ENCODE measurements at regions not wholly inside any gene's neighbourhood (a gene's known extent, or its start where the extent isn't known, plus 50 kb on each side); places are given as distances from the start of the nearest gene placed in this dataset.

DNA sequence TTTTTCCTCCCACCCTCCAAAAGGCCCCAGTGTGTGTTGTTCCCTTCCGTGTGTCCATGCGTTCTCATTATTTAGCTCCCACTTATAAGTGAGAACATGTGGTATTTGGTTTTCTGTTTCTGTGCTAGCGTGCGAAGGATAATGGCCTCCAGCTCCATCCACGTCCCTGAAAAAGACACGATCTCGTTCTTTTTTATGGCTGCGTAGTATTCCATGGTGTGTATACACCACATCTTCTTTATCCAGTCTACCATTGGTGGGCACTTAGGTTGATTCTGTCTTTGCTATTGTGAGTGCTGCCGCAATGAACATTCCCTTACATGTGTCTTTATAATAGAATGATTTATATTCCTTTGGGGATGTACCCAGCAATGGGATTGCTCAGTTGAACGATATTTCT, 177.8 kb downstream of the ETS2 start:
- TF ChIP-seq, protein P1, sequence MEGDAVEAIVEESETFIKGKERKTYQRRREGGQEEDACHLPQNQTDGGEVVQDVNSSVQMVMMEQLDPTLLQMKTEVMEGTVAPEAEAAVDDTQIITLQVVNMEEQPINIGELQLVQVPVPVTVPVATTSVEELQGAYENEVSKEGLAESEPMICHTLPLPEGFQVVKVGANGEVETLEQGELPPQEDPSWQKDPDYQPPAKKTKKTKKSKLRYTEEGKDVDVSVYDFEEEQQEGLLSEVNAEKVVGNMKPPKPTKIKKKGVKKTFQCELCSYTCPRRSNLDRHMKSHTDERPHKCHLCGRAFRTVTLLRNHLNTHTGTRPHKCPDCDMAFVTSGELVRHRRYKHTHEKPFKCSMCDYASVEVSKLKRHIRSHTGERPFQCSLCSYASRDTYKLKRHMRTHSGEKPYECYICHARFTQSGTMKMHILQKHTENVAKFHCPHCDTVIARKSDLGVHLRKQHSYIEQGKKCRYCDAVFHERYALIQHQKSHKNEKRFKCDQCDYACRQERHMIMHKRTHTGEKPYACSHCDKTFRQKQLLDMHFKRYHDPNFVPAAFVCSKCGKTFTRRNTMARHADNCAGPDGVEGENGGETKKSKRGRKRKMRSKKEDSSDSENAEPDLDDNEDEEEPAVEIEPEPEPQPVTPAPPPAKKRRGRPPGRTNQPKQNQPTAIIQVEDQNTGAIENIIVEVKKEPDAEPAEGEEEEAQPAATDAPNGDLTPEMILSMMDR (IDR thresholded peaks at IDR 0.05; ENCODE audit: extremely low read depth, missing control alignments) = no peak
- no peak for DNase-seq (ENCODE audit: low spot score)

DNA sequence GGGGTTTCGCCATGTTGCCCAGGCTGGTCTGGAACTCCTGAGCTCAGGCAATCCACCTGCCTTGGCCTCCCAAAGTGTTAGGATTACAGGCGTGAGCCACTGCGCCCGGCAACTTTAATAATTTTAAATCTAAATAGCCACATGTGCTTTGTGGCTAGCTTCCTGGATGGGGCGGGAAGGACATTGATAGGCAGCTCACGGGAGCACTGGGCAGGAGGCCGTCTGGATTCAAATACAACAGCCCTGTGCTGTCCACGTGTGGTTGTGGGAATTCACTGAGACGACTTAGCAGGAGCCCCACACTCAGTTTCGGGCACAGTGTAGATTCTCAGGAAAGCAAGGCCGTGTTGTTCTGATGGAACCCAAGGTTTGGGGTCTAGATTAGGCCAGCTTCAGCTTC, 177.1 kb downstream of the ETS2 start:
- DNase-seq (ENCODE audit: low spot score) = no peak
- TF ChIP-seq, protein P1 (IDR thresholded peaks at IDR 0.05; ENCODE audit: extremely low read depth, missing control alignments) = no peak

DNA sequence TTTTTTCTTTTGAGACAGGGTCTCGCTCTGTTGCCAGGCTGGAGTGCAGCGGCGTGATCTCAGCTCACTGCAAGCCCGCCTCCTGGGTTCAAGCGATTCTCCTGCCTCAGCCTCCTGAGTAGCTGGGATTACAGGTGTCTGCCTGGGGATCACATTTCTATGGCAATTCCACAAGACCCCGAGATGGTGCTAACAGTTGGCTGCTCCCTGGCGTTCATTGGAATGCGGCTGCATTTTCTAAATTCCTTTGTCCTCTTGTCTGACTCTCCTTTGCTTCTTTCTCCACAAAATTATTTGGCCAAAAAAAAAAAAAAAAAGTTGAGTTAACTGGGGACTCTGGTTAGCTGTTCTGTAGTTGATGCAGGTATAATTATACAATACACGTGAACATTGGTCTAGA, 176.4 kb downstream of the ETS2 start:
- TF ChIP-seq, protein P1 (IDR thresholded peaks at IDR 0.05; ENCODE audit: extremely low read depth, missing control alignments) = no peak
- DNase-seq (ENCODE audit: low spot score) = no peak

DNA sequence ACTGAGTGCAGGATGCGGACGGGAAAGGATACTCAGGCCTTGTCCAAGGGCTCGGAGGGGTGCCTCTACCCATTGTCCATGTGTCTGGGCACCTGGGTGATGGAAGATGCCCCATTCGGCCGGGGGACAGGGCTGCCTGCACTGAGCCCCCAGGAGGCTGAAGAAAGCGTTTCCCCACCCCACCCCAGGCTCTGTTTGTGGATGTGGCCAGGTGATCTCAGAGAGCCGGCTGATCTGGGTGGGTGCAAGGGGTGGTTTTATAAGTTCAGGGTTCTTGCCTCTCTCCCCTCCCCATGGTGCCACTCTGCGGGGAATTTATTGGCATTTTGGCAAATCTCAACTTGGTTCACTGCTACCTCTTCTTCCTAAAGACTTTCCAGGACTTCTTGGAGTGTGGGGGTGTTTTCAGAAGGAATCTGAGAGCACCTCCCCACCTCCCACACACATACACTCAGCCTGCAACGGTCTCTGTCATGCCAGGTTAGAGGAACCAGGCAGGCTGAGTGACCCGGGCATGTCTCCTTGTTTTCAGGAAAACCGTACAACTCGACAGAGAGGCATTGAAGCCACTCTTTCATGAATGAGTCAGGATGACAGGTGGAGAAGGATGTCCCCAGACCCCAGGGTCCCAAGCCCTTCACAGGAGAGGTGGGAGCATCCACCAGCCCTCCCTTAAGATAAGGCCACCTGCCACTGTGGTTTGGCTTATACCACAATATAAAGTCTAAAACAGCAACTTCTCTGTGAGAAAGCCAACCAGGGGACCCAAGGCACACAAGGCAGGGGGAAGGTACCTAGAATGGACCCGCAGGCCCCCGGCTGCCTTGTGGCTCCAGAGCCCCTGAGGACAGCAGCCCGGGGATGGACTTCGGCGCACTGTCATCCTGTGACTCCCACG, 174.9 kb downstream of the ETS2 start:
- no peak for DNase-seq (ENCODE audit: low spot score)

DNA sequence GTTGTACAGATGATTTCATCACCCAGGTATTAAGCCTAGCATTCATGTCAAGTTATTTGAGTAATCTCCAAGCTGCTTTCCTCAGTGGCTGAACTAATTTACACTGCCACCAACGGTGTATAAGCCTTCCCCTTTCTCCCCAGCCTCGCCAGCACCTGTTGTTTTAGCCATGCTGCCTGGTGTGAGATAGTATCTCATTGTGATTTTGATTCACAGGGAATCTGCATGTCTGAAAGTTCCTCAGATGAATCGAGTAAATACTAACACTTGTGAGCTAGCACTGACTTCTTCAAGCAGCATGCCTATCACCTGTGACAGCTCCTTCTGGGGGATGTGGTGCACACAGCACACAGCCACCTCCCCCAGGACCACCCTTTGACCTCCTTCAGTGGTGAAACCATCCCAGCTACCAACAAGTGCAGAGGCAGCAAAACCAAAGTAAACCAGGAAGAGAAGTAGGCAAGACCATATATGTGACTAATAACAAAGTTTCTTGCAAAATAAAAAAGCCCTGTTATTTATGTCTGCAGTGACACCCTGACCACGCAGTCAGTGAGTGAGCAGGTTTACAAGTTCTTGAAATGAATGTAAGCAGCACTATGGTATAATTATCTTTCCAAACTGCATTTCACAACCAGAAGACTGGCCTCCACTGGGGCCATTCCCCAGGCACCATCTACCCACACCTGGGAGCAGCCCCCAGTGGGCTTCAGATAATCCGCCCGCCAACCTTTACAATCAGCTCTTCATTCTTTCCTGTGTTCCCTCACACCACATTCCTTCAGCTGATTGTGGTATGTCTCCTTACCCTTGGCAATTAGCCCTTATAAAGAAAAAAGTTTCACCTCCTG, 173.8 kb downstream of the ETS2 start:
- DNase-seq (ENCODE audit: low spot score) = no peak
- TF ChIP-seq, protein P1 (IDR thresholded peaks at IDR 0.05; ENCODE audit: extremely low read depth, missing control alignments) = no peak

More for the DNA sequence above, 174.9 kb downstream of the ETS2 start:
- TF ChIP-seq, protein P1 (IDR thresholded peaks at IDR 0.05; ENCODE audit: extremely low read depth, missing control alignments) = no peak

DNA sequence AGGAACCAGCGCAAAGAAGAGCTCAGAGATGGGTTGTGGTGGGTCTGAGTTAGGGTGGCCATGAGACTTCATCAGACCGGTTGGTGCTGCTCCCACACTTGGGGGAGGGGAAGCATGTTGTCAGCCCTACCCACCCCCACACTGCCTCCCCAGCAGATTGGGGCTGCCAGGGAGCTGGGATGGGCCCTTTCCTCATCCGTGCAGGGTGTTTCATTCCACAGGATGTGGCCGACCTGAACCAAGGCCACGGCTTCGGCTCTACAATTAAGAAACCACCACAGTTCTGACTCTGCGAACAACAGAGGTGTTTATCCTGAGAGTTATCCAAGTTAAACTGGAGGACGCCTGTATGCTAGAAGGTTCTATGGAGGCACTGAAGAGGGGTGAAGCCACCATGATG, 171.2 kb downstream of the ETS2 start:
- DNase-seq (ENCODE audit: low spot score) = no peak
- TF ChIP-seq, protein P1 (IDR thresholded peaks at IDR 0.05; ENCODE audit: extremely low read depth, missing control alignments) = no peak

DNA sequence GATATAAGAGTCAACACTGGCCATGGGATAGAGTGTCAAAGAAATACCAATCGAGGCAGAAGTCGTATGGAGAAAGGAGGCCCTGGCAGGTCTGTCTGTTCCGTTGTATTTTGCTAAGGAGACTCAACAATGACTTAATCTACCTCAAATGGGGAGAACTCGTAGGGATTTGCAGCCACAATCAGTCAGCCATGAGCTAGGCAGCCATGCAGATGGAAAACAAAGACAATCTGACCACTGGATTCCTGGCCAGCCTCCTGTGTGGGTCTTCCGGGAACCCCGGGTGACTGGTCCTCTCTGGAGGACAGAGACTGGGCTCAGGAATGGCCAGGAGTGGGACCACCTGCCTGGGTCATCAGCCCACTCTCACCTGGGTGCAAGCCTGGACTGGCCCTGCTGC, 167.8 kb downstream of the ETS2 start:
- TF ChIP-seq, protein P1 (IDR thresholded peaks at IDR 0.05; ENCODE audit: extremely low read depth, missing control alignments) = no peak
- no peak for DNase-seq (ENCODE audit: low spot score)
